A673 (cell line): ENCODE measurements at regions not wholly inside any gene's neighbourhood (a gene's known extent, or its start where the extent isn't known, plus 50 kb on each side); places are given as distances from the start of the nearest gene placed in this dataset.

Experiments used
- CTCF ChIP-seq: fragments of 300-800, 200-600 bp; sonication (generic); conservative IDR thresholded peaks from 2 replicates; pipeline ENCODE4 v1.5.1; 2017; ENCODE audit warnings: low read depth, mild to moderate bottlenecking, antibody characterized with exemption, low read length, moderate library complexity, mixed read lengths
- EZH2 ChIP-seq: fragments of 200-600 bp; sonication (generic); IDR thresholded peaks from 2 replicates; pipeline ENCODE4 v1.6.1; 2017; ENCODE audit warnings: borderline replicate concordance, low read depth, mild to moderate bottlenecking, mixed read lengths, antibody characterized with exemption, low read length; ENCODE audit not compliant: poor library complexity, severe bottlenecking

DNA sequence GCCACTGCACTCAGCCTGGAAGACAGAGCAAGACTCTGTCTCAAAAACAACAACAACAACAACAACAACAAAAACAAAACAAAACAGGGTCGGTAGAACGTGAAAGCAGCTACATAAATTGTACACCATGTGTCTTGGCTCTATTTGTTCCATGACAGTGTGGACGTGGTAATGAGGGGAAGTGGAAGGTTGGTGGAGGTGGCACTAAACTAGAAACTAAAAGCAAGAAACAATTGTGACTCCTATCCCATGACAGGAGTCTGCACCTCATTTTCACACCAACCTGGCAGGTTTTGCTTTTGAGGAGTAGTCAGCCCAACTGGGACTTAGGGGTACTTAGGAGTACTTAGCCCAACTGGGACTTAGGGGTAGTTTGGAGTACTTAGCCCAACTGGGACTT, 62.5 kb upstream of the MRPS9 start:
- TF ChIP-seq CTCF (no peak), EZH2 (no peak)
